ENCODE measurements at regions not wholly inside any gene's neighbourhood (a gene's known extent, or its start where the extent isn't known, plus 50 kb on each side); places are given as distances from the start of the nearest gene placed in this dataset.

- Histone ChIP-seq H3K36me3 (ENCODE audit: control insufficient read depth in 1 of 2, insufficient read depth in 2 of 2, low read length in 2 of 2) (no peaks in the 10 kb centered on the region), H3K27ac (ENCODE audit: low read length) (no peak overlapping the region), H3K27me3 (ENCODE audit: low read depth, low read length) (no peaks in the 10 kb centered on the region), H3K4me1 (ENCODE audit: control insufficient read depth in 1 of 2, insufficient read depth in 2 of 2, low read length in 2 of 2) (peaks cover 0 to 3% of the 10 kb centered on the region in 2 donors), H3K4me3 (ENCODE audit: low read depth in 1 of 2, low read length in 2 of 2) (no peak overlapping the region), H3K9me3 (ENCODE audit: control insufficient read depth in 1 of 2, low read length in 2 of 2) (no peaks in the 10 kb centered on the region)
Observed at GRCh38 chr2:207236156-207236935, 70.6 kb upstream of the KLF7 start.

- Histone ChIP-seq H3K27me3 (ENCODE audit: low read depth, low read length) (no peaks in the 10 kb centered on the region), H3K4me1 (ENCODE audit: control insufficient read depth in 1 of 2, insufficient read depth in 2 of 2, low read length in 2 of 2) (peaks cover 0 to 3% of the 10 kb centered on the region in 2 donors), H3K27ac (ENCODE audit: low read length) (peak overlapping the region; percentile 41), H3K4me3 (ENCODE audit: low read depth in 1 of 2, low read length in 2 of 2) (no peak overlapping the region), H3K9me3 (ENCODE audit: control insufficient read depth in 1 of 2, low read length in 2 of 2) (no peaks in the 10 kb centered on the region), H3K36me3 (ENCODE audit: control insufficient read depth in 1 of 2, insufficient read depth in 2 of 2, low read length in 2 of 2) (no peaks in the 10 kb centered on the region)
Observed at GRCh38 chr2:207238831-207239701, 73.3 kb upstream of the KLF7 start.

GRCh38 chr2:207239754-207240494, 74.2 kb upstream of the KLF7 start:
- Histone ChIP-seq H3K4me1 (ENCODE audit: control insufficient read depth in 1 of 2, insufficient read depth in 2 of 2, low read length in 2 of 2) (peaks cover 0 to 3% of the 10 kb centered on the region in 2 donors), H3K27me3 (ENCODE audit: low read depth, low read length) (no peaks in the 10 kb centered on the region), H3K27ac (ENCODE audit: low read length) (no peak overlapping the region), H3K36me3 (ENCODE audit: control insufficient read depth in 1 of 2, insufficient read depth in 2 of 2, low read length in 2 of 2) (no peaks in the 10 kb centered on the region), H3K9me3 (ENCODE audit: control insufficient read depth in 1 of 2, low read length in 2 of 2) (no peaks in the 10 kb centered on the region), H3K4me3 (ENCODE audit: low read depth in 1 of 2, low read length in 2 of 2) (no peak overlapping the region)

- Histone ChIP-seq H3K36me3 (ENCODE audit: control insufficient read depth in 1 of 2, insufficient read depth in 2 of 2, low read length in 2 of 2) (no peaks in the 10 kb centered on the region), H3K4me1 (ENCODE audit: control insufficient read depth in 1 of 2, insufficient read depth in 2 of 2, low read length in 2 of 2) (peaks cover 0 to 3% of the 10 kb centered on the region in 2 donors), H3K27ac (ENCODE audit: low read length) (no peak overlapping the region), H3K27me3 (ENCODE audit: low read depth, low read length) (no peaks in the 10 kb centered on the region), H3K9me3 (ENCODE audit: control insufficient read depth in 1 of 2, low read length in 2 of 2) (no peaks in the 10 kb centered on the region), H3K4me3 (ENCODE audit: low read depth in 1 of 2, low read length in 2 of 2) (no peak overlapping the region)
Observed at GRCh38 chr2:207240649-207241048, 74.9 kb upstream of the KLF7 start.

GRCh38 chr2:207241198-207241597, 75.5 kb upstream of the KLF7 start:
- H3K36me3 ChIP-seq (ENCODE audit: control insufficient read depth in 1 of 2, insufficient read depth in 2 of 2, low read length in 2 of 2) = no peaks in the 10 kb centered on the region
- H3K27ac ChIP-seq (ENCODE audit: low read length) = no peak overlapping the region
- H3K4me3 ChIP-seq (ENCODE audit: low read depth in 1 of 2, low read length in 2 of 2) = no peak overlapping the region
- H3K4me1 ChIP-seq (ENCODE audit: control insufficient read depth in 1 of 2, insufficient read depth in 2 of 2, low read length in 2 of 2) = peaks cover 0 to 3% of the 10 kb centered on the region in 2 donors
- H3K27me3 ChIP-seq (ENCODE audit: low read depth, low read length) = no peaks in the 10 kb centered on the region
- no peaks in the 10 kb centered on the region for H3K9me3 ChIP-seq (ENCODE audit: control insufficient read depth in 1 of 2, low read length in 2 of 2)

- H3K27ac ChIP-seq (ENCODE audit: low read length) = no peak overlapping the region
- H3K4me3 ChIP-seq (ENCODE audit: low read depth in 1 of 2, low read length in 2 of 2) = no peak overlapping the region
- H3K27me3 ChIP-seq (ENCODE audit: low read depth, low read length) = no peaks in the 10 kb centered on the region
- H3K36me3 ChIP-seq (ENCODE audit: control insufficient read depth in 1 of 2, insufficient read depth in 2 of 2, low read length in 2 of 2) = no peaks in the 10 kb centered on the region
- peaks cover 0 to 3% of the 10 kb centered on the region in 2 donors for H3K4me1 ChIP-seq (ENCODE audit: control insufficient read depth in 1 of 2, insufficient read depth in 2 of 2, low read length in 2 of 2)
- no peaks in the 10 kb centered on the region for H3K9me3 ChIP-seq (ENCODE audit: control insufficient read depth in 1 of 2, low read length in 2 of 2)
Observed at GRCh38 chr2:207243601-207244000, 77.9 kb upstream of the KLF7 start.

- Histone ChIP-seq H3K36me3 (ENCODE audit: control insufficient read depth in 1 of 2, insufficient read depth in 2 of 2, low read length in 2 of 2) (no peaks in the 10 kb centered on the region), H3K27me3 (ENCODE audit: low read depth, low read length) (no peaks in the 10 kb centered on the region), H3K4me3 (ENCODE audit: low read depth in 1 of 2, low read length in 2 of 2) (no peak overlapping the region), H3K4me1 (ENCODE audit: control insufficient read depth in 1 of 2, insufficient read depth in 2 of 2, low read length in 2 of 2) (no peaks in the 10 kb centered on the region), H3K27ac (ENCODE audit: low read length) (no peak overlapping the region), H3K9me3 (ENCODE audit: control insufficient read depth in 1 of 2, low read length in 2 of 2) (no peaks in the 10 kb centered on the region)
Observed at GRCh38 chr2:207244971-207245925, 79.5 kb upstream of the KLF7 start.

- Histone ChIP-seq H3K27ac (ENCODE audit: low read length) (no peak overlapping the region), H3K27me3 (ENCODE audit: low read depth, low read length) (no peaks in the 10 kb centered on the region), H3K4me3 (ENCODE audit: low read depth in 1 of 2, low read length in 2 of 2) (no peak overlapping the region), H3K36me3 (ENCODE audit: control insufficient read depth in 1 of 2, insufficient read depth in 2 of 2, low read length in 2 of 2) (no peaks in the 10 kb centered on the region), H3K9me3 (ENCODE audit: control insufficient read depth in 1 of 2, low read length in 2 of 2) (no peaks in the 10 kb centered on the region), H3K4me1 (ENCODE audit: control insufficient read depth in 1 of 2, insufficient read depth in 2 of 2, low read length in 2 of 2) (no peaks in the 10 kb centered on the region)
Observed at GRCh38 chr2:207248702-207249377, 83.1 kb upstream of the KLF7 start.

- Histone ChIP-seq H3K4me1 (ENCODE audit: control insufficient read depth in 1 of 2, insufficient read depth in 2 of 2, low read length in 2 of 2) (no peaks in the 10 kb centered on the region), H3K27ac (ENCODE audit: low read length) (no peak overlapping the region), H3K36me3 (ENCODE audit: control insufficient read depth in 1 of 2, insufficient read depth in 2 of 2, low read length in 2 of 2) (no peaks in the 10 kb centered on the region), H3K27me3 (ENCODE audit: low read depth, low read length) (no peaks in the 10 kb centered on the region), H3K4me3 (ENCODE audit: low read depth in 1 of 2, low read length in 2 of 2) (no peak overlapping the region), H3K9me3 (ENCODE audit: control insufficient read depth in 1 of 2, low read length in 2 of 2) (no peaks in the 10 kb centered on the region)
Observed at GRCh38 chr2:207251022-207251421, 85.3 kb upstream of the KLF7 start.

- peaks cover 0 to 5% of the 10 kb centered on the region in 2 donors for H3K4me1 ChIP-seq (ENCODE audit: control insufficient read depth in 1 of 2, insufficient read depth in 2 of 2, low read length in 2 of 2)
- H3K27ac ChIP-seq (ENCODE audit: low read length) = no peak overlapping the region
- no peaks in the 10 kb centered on the region for H3K9me3 ChIP-seq (ENCODE audit: control insufficient read depth in 1 of 2, low read length in 2 of 2)
- H3K36me3 ChIP-seq (ENCODE audit: control insufficient read depth in 1 of 2, insufficient read depth in 2 of 2, low read length in 2 of 2) = no peaks in the 10 kb centered on the region
- H3K4me3 ChIP-seq (ENCODE audit: low read depth in 1 of 2, low read length in 2 of 2) = no peak overlapping the region
- H3K27me3 ChIP-seq (ENCODE audit: low read depth, low read length) = no peaks in the 10 kb centered on the region
Observed at GRCh38 chr2:207251573-207252192, 85.9 kb upstream of the KLF7 start.

Data from muscle layer of duodenum (tissue), 2 donors.